ENCODE measurements at regions not wholly inside any gene's neighbourhood (a gene's known extent, or its start where the extent isn't known, plus 50 kb on each side); places are given as distances from the start of the nearest gene placed in this dataset.

DNA sequence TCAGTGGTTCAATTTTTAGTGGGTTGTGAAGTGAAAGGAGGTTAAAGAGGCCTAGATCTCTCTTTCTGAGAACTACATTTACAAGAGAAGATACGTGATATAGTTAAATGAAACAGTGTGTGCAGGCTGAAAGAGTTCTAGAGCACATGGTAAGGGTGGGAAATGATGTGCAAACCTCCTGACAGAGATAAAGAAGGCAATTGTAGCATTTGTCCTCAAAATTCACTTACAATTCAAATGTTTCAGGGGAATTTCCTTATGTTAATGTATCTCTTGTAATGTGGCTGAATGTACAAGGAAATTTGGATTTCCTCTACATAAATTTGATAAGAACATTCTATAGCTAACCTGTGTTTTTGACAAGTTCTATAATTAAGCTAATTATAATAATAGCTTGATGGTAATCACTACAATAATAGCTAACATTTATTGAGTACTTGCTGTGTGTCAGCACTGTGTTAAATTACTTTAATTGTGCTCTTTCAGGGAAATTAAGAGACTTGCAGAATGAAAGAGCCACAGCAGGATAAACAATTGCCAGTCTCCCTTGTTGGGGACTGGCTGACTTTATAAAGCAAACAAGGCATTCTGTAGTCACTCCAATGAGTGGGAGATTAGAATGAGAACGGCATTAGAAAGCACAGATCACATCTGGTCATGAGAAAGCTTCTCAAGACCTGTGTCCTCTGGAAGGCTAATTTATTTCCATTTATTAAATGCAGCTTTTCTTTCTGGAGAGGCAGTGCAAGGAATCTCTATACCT is 139.7 kb upstream of the TMEM72 start:
- no peak for ATAC-seq (ENCODE audit: insufficient read depth, low FRiP score)
- Histone ChIP-seq H3K4me1 (ENCODE audit: control insufficient read depth in 5 of 5, insufficient read depth in 5 of 5, low read length in 5 of 5) (peaks cover 0 to 3% (median 0%) of the 10 kb centered on the region in 5 donors), H3K9ac (ENCODE audit: insufficient read depth in 1 of 2, low read length in 2 of 2) (no peak overlapping the region), H3K27me3 (ENCODE audit: control insufficient read depth in 3 of 3, insufficient read depth in 3 of 3, low read length in 2 of 3) (no peaks in the 10 kb centered on the region), H3K9me3 (ENCODE audit: control insufficient read depth in 4 of 4, insufficient read depth in 3 of 4, low read length in 3 of 4) (no peaks in the 10 kb centered on the region), H3K27ac (ENCODE audit: low read depth in 1 of 2, low read length in 1 of 2) (no peak overlapping the region), H3K36me3 (ENCODE audit: control insufficient read depth in 4 of 4, insufficient read depth in 4 of 4, low read length in 4 of 4) (no peaks in the 10 kb centered on the region), H3K4me3 (no peak overlapping the region)
- TF ChIP-seq, protein P1, sequence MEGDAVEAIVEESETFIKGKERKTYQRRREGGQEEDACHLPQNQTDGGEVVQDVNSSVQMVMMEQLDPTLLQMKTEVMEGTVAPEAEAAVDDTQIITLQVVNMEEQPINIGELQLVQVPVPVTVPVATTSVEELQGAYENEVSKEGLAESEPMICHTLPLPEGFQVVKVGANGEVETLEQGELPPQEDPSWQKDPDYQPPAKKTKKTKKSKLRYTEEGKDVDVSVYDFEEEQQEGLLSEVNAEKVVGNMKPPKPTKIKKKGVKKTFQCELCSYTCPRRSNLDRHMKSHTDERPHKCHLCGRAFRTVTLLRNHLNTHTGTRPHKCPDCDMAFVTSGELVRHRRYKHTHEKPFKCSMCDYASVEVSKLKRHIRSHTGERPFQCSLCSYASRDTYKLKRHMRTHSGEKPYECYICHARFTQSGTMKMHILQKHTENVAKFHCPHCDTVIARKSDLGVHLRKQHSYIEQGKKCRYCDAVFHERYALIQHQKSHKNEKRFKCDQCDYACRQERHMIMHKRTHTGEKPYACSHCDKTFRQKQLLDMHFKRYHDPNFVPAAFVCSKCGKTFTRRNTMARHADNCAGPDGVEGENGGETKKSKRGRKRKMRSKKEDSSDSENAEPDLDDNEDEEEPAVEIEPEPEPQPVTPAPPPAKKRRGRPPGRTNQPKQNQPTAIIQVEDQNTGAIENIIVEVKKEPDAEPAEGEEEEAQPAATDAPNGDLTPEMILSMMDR (IDR thresholded peaks at IDR 0.05; ENCODE audit: control extremely low read depth, extremely low read depth) = no peak
- no peak for DNase-seq
- 74 to 93% methylated on average over 2 of the region's 2 CpGs for WGBS, 2 donors

DNA sequence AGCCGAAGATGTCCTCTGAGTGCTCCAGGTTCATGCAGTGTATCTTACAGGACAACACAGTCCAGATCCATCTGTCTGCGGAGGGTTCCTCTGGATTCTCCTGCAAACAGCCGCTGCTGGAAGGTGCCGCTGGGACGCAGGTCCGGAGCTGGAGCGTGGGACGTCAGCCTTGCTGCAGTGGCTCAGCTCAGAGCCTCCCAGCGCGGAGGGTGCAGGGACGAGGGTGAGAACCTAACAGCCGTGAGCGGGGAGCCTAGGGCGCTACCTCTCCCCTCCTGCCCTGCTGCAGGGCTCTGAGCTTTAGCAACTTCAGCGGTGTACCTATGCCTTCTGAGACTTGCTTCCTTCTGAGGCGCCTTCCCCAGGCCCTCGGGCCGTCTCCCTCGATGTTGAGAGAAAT is 137.6 kb upstream of the TMEM72 start:
- H3K9me3 ChIP-seq (ENCODE audit: control insufficient read depth in 4 of 4, insufficient read depth in 3 of 4, low read length in 3 of 4) = no peaks in the 10 kb centered on the region
- 92 to 93% methylated on average over 19 of the region's 19 CpGs for WGBS, 2 donors
- DNase-seq (no peak), ATAC-seq (ENCODE audit: insufficient read depth, low FRiP score) (no peak)
- H3K36me3 ChIP-seq (ENCODE audit: control insufficient read depth in 4 of 4, insufficient read depth in 4 of 4, low read length in 4 of 4) = no peaks in the 10 kb centered on the region
- H3K4me3 ChIP-seq = no peak overlapping the region
- H3K27ac ChIP-seq (ENCODE audit: low read depth in 1 of 2, low read length in 1 of 2) = no peak overlapping the region
- no peak overlapping the region for H3K9ac ChIP-seq (ENCODE audit: insufficient read depth in 1 of 2, low read length in 2 of 2)
- H3K27me3 ChIP-seq (ENCODE audit: control insufficient read depth in 3 of 3, insufficient read depth in 3 of 3, low read length in 2 of 3) = no peaks in the 10 kb centered on the region
- peaks cover 0 to 3% (median 0%) of the 10 kb centered on the region in 5 donors for H3K4me1 ChIP-seq (ENCODE audit: control insufficient read depth in 5 of 5, insufficient read depth in 5 of 5, low read length in 5 of 5)
- TF ChIP-seq, protein P1 (IDR thresholded peaks at IDR 0.05; ENCODE audit: control extremely low read depth, extremely low read depth) = no peak

DNA sequence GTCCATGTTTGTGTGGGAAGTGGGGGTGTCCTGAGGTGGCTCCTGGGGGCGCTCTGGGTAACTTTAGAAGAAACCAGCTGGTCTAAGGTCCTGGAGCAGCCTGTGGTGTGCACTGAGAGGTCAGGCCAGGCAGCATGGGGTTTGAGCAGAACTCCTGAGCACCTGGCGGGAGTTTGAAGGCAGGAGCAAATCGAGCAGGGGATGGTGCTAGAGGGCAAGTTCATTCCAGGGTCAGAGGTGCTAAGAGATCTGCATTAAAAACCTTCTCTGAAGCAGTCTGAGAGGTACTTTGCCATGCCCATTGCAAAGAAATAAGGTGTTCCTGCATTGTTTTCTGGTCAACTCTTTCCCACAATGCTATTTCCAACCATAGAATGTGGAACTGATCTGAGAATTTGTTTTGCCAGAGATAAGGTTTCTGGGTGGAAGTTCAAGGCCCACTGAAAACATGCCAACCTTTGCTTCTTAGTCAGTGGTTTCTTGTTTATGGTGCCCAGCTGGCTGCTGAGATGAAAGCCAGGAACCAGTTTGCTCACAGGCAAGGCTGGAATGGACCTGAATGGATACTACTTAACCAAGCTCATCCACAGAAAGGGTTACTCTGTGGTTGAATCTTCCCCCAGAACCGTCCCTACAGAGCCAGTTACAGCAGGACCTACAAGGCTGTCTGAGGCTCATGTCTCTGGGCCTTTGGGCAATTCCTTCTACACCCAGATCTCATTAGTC is 136.3 kb upstream of the TMEM72 start:
- ATAC-seq (ENCODE audit: insufficient read depth, low FRiP score) = no peak
- Histone ChIP-seq H3K9ac (ENCODE audit: insufficient read depth in 1 of 2, low read length in 2 of 2) (no peak overlapping the region), H3K27ac (ENCODE audit: low read depth in 1 of 2, low read length in 1 of 2) (no peak overlapping the region), H3K27me3 (ENCODE audit: control insufficient read depth in 3 of 3, insufficient read depth in 3 of 3, low read length in 2 of 3) (no peaks in the 10 kb centered on the region), H3K4me1 (ENCODE audit: control insufficient read depth in 5 of 5, insufficient read depth in 5 of 5, low read length in 5 of 5) (peaks cover 0 to 3% (median 0%) of the 10 kb centered on the region in 5 donors), H3K36me3 (ENCODE audit: control insufficient read depth in 4 of 4, insufficient read depth in 4 of 4, low read length in 4 of 4) (no peaks in the 10 kb centered on the region), H3K9me3 (ENCODE audit: control insufficient read depth in 4 of 4, insufficient read depth in 3 of 4, low read length in 3 of 4) (no peaks in the 10 kb centered on the region), H3K4me3 (no peak overlapping the region)
- TF ChIP-seq, protein P1 (IDR thresholded peaks at IDR 0.05; ENCODE audit: control extremely low read depth, extremely low read depth) = no peak
- 75 to 80% methylated on average over 4 of the region's 4 CpGs for WGBS, 2 donors
- peak in 1 of 3 donors; percentile 8 for DNase-seq
